HepG2 (cell line): ENCODE measurements at regions not wholly inside any gene's neighbourhood (a gene's known extent, or its start where the extent isn't known, plus 50 kb on each side); places are given as distances from the start of the nearest gene placed in this dataset.

ENCODE experiments used
- ATAC-seq: fragments of 200-7000 bp; cut with Tn5 transposase; 3 replicates; pipeline ENCODE4 v1.9.1; 2020; ENCODE audit warnings: mild to moderate bottlenecking, moderate library complexity
- BruUV-seq: library from RNA; stranded (reverse); fragments of 400-500 nt; replicated peaks from 2 replicates; lab custom pipeline; 2021; lab: Mats Ljungman, UMichigan
- CTCF ChIA-PET: fragments of 300-600 bp; formaldehyde crosslinking; extraction: SDS; loops from one replicate; lab custom pipeline; 2021; ENCODE audit warnings: low total read pairs, inconsistent platforms, low intra/inter-chr PET ratio; lab: Yijun Ruan, JAX
- POLR2A ChIA-PET: fragments of 350-600 bp; sonication (Branson Sonifier 250); formaldehyde crosslinking; loops from one replicate; lab custom pipeline; 2020; ENCODE audit warnings: antibody characterized with exemption, inconsistent platforms; lab: Yijun Ruan, JAX
- DNase-seq: peaks from one replicate; pipeline ENCODE4 v3.0.0-alpha.2; 2015; ENCODE audit warnings: low spot score
- FAIRE-seq: peaks from 3 replicates; lab custom pipeline; 2011; peaks lifted over from hg19 to GRCh38; lab: Jason Lieb, UNC
- H2AFZ ChIP-seq: one replicate; pipeline ENCODE4 v1.6.1; 2011; ENCODE audit warnings: low read length, inconsistent platforms
- H3K27ac ChIP-seq: fragments of 300-600 bp; 3 replicates; pipeline ENCODE4 v1.8.0; 2011; ENCODE audit warnings: mixed run types, mild to moderate bottlenecking, mixed read lengths, low read length, inconsistent platforms; ENCODE audit not compliant: insufficient read depth; ENCODE audit errors: extremely low read length
- H3K27me3 ChIP-seq, 2 experiments: fragments of 200-600 bp in 1 of 2; 2 replicates in 1 of 2; 3 replicates in 1 of 2; pipeline versions ENCODE4 v1.6.0 to v1.8.0; 2011; ENCODE audit warnings: low read length in 2 of 2, mild to moderate bottlenecking in 2 of 2, moderate library complexity in 2 of 2, inconsistent platforms in 1 of 2; ENCODE audit not compliant: insufficient read depth in 2 of 2, control insufficient read depth in 1 of 2
- H3K36me3 ChIP-seq, 2 experiments: fragments of 200-600 bp in 1 of 2; replicated peaks in 1 of 2; 2 replicates in 1 of 2; 3 replicates in 1 of 2; pipeline versions ENCODE4 v1.5.1 to v1.8.0; 2011; ENCODE audit warnings: low read length in 2 of 2, inconsistent platforms in 1 of 2; ENCODE audit not compliant: insufficient read depth in 2 of 2, control insufficient read depth in 1 of 2
- H3K4me1 ChIP-seq: 2 replicates; pipeline ENCODE4 v1.5.1; 2012; ENCODE audit warnings: low read length, inconsistent platforms; ENCODE audit not compliant: insufficient read depth
- H3K4me2 ChIP-seq: 2 replicates; pipeline ENCODE4 v1.6.0; 2011; ENCODE audit warnings: low read depth, low read length, inconsistent platforms
- H3K4me3 ChIP-seq, 3 experiments: fragments of 200-600 bp in 1 of 3; sonication (generic), shearing (Covaris generic) in 1 of 3; replicated peaks in 1 of 3; 2 replicates each; pipeline ENCODE4 v1.5.1; 2011 to 2016; ENCODE audit warnings: low read length in 3 of 3, inconsistent platforms in 2 of 3, low read depth in 2 of 3, mild to moderate bottlenecking in 2 of 3, control low read depth in 1 of 3, mixed read lengths in 1 of 3; ENCODE audit not compliant: insufficient read depth in 1 of 3
- H3K79me2 ChIP-seq: one replicate; pipeline ENCODE4 v1.6.1; 2011; ENCODE audit warnings: low read length, inconsistent platforms; ENCODE audit not compliant: insufficient read depth
- H3K9ac ChIP-seq: 2 replicates; pipeline ENCODE4 v1.6.0; 2011; ENCODE audit warnings: mild to moderate bottlenecking, low read depth, low read length, inconsistent platforms; ENCODE audit not compliant: insufficient read depth
- H3K9me3 ChIP-seq: 2 replicates; pipeline ENCODE4 v1.5.1; 2012; ENCODE audit warnings: mild to moderate bottlenecking, low read length
- H4K20me1 ChIP-seq: 2 replicates; pipeline ENCODE4 v1.6.0; 2011; ENCODE audit warnings: inconsistent platforms, mild to moderate bottlenecking, low read length, moderate library complexity; ENCODE audit not compliant: insufficient read depth
- ARID4A ChIP-seq: sonication (generic); formaldehyde crosslinking; IDR thresholded peaks from 2 replicates; pipeline ENCODE4 v1.5.0; 2020; ENCODE audit warnings: mild to moderate bottlenecking, missing genetic modification reagents, borderline replicate concordance
- CBX5 ChIP-seq: sonication (generic); formaldehyde crosslinking; IDR thresholded peaks from 2 replicates; pipeline ENCODE4 v1.4.0; 2020; ENCODE audit warnings: missing genetic modification reagents, borderline replicate concordance
- CREB3 ChIP-seq: sonication (generic); formaldehyde crosslinking; IDR thresholded peaks from 2 replicates; pipeline ENCODE4 v1.5.0; 2020; ENCODE audit warnings: missing genetic modification reagents
- EED ChIP-seq: sonication (generic); formaldehyde crosslinking; IDR thresholded peaks from 2 replicates; pipeline ENCODE4 v1.5.0; 2020; ENCODE audit warnings: mild to moderate bottlenecking, missing genetic modification reagents
- ERF ChIP-seq: IDR thresholded peaks from 2 replicates; pipeline ENCODE4 v1.6.1; 2018; ENCODE audit warnings: missing biosample characterization, missing genetic modification reagents
- MYPOP ChIP-seq: sonication (generic); formaldehyde crosslinking; IDR thresholded peaks from 2 replicates; pipeline ENCODE4 v1.8.1; 2023; ENCODE audit warnings: mild to moderate bottlenecking, moderate library complexity, missing genetic modification reagents
- NFIC ChIP-seq: IDR thresholded peaks from 2 replicates; pipeline ENCODE4 v1.6.1; 2012; ENCODE audit warnings: mild to moderate bottlenecking, low read length, inconsistent platforms
- RFX1 ChIP-seq: fragments of 450-650 bp; IDR thresholded peaks from 2 replicates; pipeline ENCODE4 v1.6.1; 2017
- SALL2 ChIP-seq: sonication (generic); formaldehyde crosslinking; IDR thresholded peaks from 2 replicates; pipeline ENCODE4 v1.8.1; 2023; ENCODE audit warnings: mild to moderate bottlenecking, missing genetic modification reagents, inconsistent platforms
- TGIF2 ChIP-seq: IDR thresholded peaks from 2 replicates; pipeline ENCODE4 v1.6.1; 2016; ENCODE audit warnings: control low read depth, missing compliant biosample characterization
- TRAFD1 ChIP-seq: sonication (generic); formaldehyde crosslinking; IDR thresholded peaks from 2 replicates; pipeline ENCODE4 v1.5.1; 2020; ENCODE audit warnings: missing genetic modification reagents, mild to moderate bottlenecking, borderline replicate concordance
- ZBTB14 ChIP-seq: sonication (generic); formaldehyde crosslinking; IDR thresholded peaks from 2 replicates; pipeline ENCODE4 v1.4.0; 2020; ENCODE audit warnings: missing genetic modification reagents
- ZBTB25 ChIP-seq: IDR thresholded peaks from 2 replicates; pipeline ENCODE4 v1.6.1; 2018; ENCODE audit warnings: missing genetic modification reagents
- ZBTB38 ChIP-seq: sonication (generic); formaldehyde crosslinking; IDR thresholded peaks from 2 replicates; pipeline ENCODE4 v1.5.1; 2020; ENCODE audit warnings: mild to moderate bottlenecking, missing genetic modification reagents
- ZMAT3 ChIP-seq: sonication (generic); formaldehyde crosslinking; conservative IDR thresholded peaks from 2 replicates; pipeline ENCODE4 v1.7.0; 2021; ENCODE audit warnings: missing genetic modification reagents
- ZNF24 ChIP-seq: fragments of 450-650 bp; IDR thresholded peaks from 2 replicates; pipeline ENCODE4 v1.6.1; 2017; ENCODE audit warnings: antibody characterized with exemption, mild to moderate bottlenecking
- WGBS: methylation state at CpG from one replicate; pipeline ENCODE4 v1.1.6; 2017; ENCODE audit warnings: low lambda C conversion rate; 5-methylcytosine and 5-hydroxymethylcytosine counted together
- in situ Hi-C: cut with HindIII; loops from 2 replicates; pipeline ENCODE4 v1.10.0; 2017; ENCODE audit warnings: low pct_unique_long_range_greater_than_20kb; ENCODE audit not compliant: extremely low pct_ligation_motif_present
- intact Hi-C: fragments of 100-400 bp; cut with micrococcal nuclease; formaldehyde crosslinking; loops from one replicate; pipeline ENCODE4 v1.10.0; 2022; ENCODE audit not compliant: unreplicated experiment

- no peak overlapping the region for H2AFZ ChIP-seq
- POLR2A ChIA-PET: no interaction called here
- no peaks in the 10 kb centered on the region for H3K9me3 ChIP-seq
- no peaks in the 10 kb centered on the region for H3K27me3 ChIP-seq
- CTCF ChIA-PET: no interaction called here
- no peak overlapping the region for H3K4me2 ChIP-seq
- DNase-seq: no peak
- no peaks in the 10 kb centered on the region for H3K4me1 ChIP-seq
- no peaks in the 10 kb centered on the region for H4K20me1 ChIP-seq
- H3K4me3 ChIP-seq: no peak overlapping the region
- FAIRE-seq: no peak
- intact Hi-C loops (no loop called here), in situ Hi-C loops (no loop called here)
- no TSS peak for BruUV-seq
- H3K9ac ChIP-seq: no peak overlapping the region
- ATAC-seq: no peak
- no peaks in the 10 kb centered on the region for H3K36me3 ChIP-seq
- H3K79me2 ChIP-seq: no peaks in the 10 kb centered on the region
- H3K27ac ChIP-seq: no peak overlapping the region
- under 1% methylated on average over 7 of the region's 7 CpGs for WGBS
- TF ChIP-seq CREB3 (CRISPR knock-in tag) (no peak), ZNF24 (no peak), ZMAT3 (CRISPR knock-in tag) (no peak), ZBTB38 (CRISPR knock-in tag) (no peak), MYPOP (no peak), CBX5 (no peak), TGIF2 (CRISPR knock-in tag) (no peak), ERF (CRISPR knock-in tag) (no peak), NFIC (no peak), ZBTB14 (no peak), ARID4A (CRISPR knock-in tag) (no peak), TRAFD1 (no peak), SALL2 (CRISPR knock-in tag) (no peak), ZBTB25 (CRISPR knock-in tag) (no peak), EED (CRISPR knock-in tag) (no peak), RFX1 (no peak)
These were observed 379.0 kb upstream of the IL12A start for GRCh38 chr3:159609625-159610024.
